CD8-positive, alpha-beta memory T cell (primary cell): ENCODE measurements at regions not wholly inside any gene's neighbourhood (a gene's known extent, or its start where the extent isn't known, plus 50 kb on each side); places are given as distances from the start of the nearest gene placed in this dataset.

Experiments used
- CTCF ChIA-PET: fragments of 350-600 bp; sonication (Branson Sonifier 250); formaldehyde crosslinking; loops from one replicate; lab custom pipeline; 2021; ENCODE audit warnings: antibody characterized with exemption; lab: Charles Lee
- POLR2A ChIA-PET: fragments of 350-600 bp; sonication (Branson Sonifier 250); formaldehyde crosslinking; loops from one replicate; lab custom pipeline; 2021; ENCODE audit warnings: antibody characterized with exemption; lab: Charles Lee
- DNase-seq, 5 donors: peaks; one replicate each; pipeline versions ENCODE4 v3.0.0 to v3.0.0-alpha.2; 2020 to 2022; ENCODE audit warnings: mixed read lengths in 1 of 5
- H3K27ac ChIP-seq: one replicate; pipeline ENCODE4 v1.7.0; 2013; ENCODE audit warnings: low read depth, mild to moderate bottlenecking, low read length, moderate library complexity
- H3K27me3 ChIP-seq: 2 replicates; pipeline ENCODE4 v1.7.0; 2013; ENCODE audit warnings: low read length, mild to moderate bottlenecking; ENCODE audit not compliant: insufficient read depth, poor library complexity, severe bottlenecking
- H3K36me3 ChIP-seq: 2 replicates; pipeline ENCODE4 v1.7.0; 2013; ENCODE audit warnings: mild to moderate bottlenecking, low read length, moderate library complexity; ENCODE audit not compliant: insufficient read depth
- H3K4me1 ChIP-seq: 2 replicates; pipeline ENCODE4 v1.7.0; 2013; ENCODE audit warnings: mild to moderate bottlenecking, low read length, moderate library complexity; ENCODE audit not compliant: insufficient read depth
- H3K4me3 ChIP-seq: 2 replicates; pipeline ENCODE4 v1.7.0; 2013; ENCODE audit warnings: mild to moderate bottlenecking, low read length
- H3K9me3 ChIP-seq: 2 replicates; pipeline ENCODE4 v1.7.0; 2013; ENCODE audit warnings: mild to moderate bottlenecking, low read length
- H3K27ac Mint-ChIP-seq, 8 donors: one replicate each; pipeline ENCODE4 v1.8.0; 2020 to 2021; ENCODE audit warnings: mixed read lengths in 8 of 8, mild to moderate bottlenecking in 6 of 8, inconsistent platforms in 3 of 8, moderate library complexity in 3 of 8
- H3K27me3 Mint-ChIP-seq, 2 donors: one replicate each; pipeline ENCODE4 v1.8.0; 2020 to 2021; ENCODE audit warnings: mixed read lengths in 2 of 2, mild to moderate bottlenecking in 1 of 2, moderate library complexity in 1 of 2
- H3K36me3 Mint-ChIP-seq, 3 donors: one replicate each; pipeline ENCODE4 v1.8.0; 2020 to 2021; ENCODE audit warnings: mixed read lengths in 3 of 3, inconsistent platforms in 1 of 3, mild to moderate bottlenecking in 1 of 3
- H3K4me1 Mint-ChIP-seq, 3 donors: one replicate each; pipeline ENCODE4 v1.8.0; 2020 to 2021; ENCODE audit warnings: mixed read lengths in 3 of 3, inconsistent platforms in 1 of 3, mild to moderate bottlenecking in 1 of 3
- H3K4me3 Mint-ChIP-seq, 7 donors: one replicate each; pipeline ENCODE4 v1.8.0; 2020 to 2021; ENCODE audit warnings: mixed read lengths in 7 of 7, mild to moderate bottlenecking in 6 of 7, moderate library complexity in 4 of 7, inconsistent platforms in 2 of 7
- H3K9me3 Mint-ChIP-seq, 5 donors: one replicate each; pipeline ENCODE4 v1.8.0; 2020 to 2022; ENCODE audit warnings: mixed read lengths in 5 of 5, mild to moderate bottlenecking in 3 of 5, moderate library complexity in 2 of 5, inconsistent platforms in 1 of 5

DNA sequence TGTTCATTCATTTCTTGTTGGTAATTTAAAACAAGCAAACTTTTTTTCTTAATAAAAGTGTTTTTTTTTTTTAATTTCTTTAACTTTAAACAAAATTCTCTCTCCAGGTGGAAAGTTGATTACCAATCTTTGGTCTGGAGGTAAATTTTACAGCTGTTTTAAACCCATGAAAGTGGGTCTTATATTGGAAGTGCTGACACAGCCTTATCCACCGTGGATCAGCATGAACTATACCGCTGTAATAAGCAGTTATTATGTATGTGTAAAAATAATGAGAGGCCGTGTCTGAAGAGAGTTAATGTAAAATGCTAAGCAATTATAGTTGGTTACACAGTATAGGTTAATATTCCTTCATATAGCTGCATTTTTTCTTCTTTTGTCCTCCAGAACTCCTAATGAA lies 378.1 kb upstream of the ATP5MC3 start:
- Mint-ChIP-seq H3K27me3 (peaks cover 1 to 19% of the 10 kb centered on the region in 2 donors), H3K36me3 (no peaks in the 10 kb centered on the region), H3K4me3 (no peak overlapping the region), H3K9me3 (peaks cover 0 to 3% (median 0%) of the 10 kb centered on the region in 5 donors), H3K4me1 (no peaks in the 10 kb centered on the region), H3K27ac (no peak overlapping the region)
- no peaks in the 10 kb centered on the region for H3K4me1 ChIP-seq
- no peaks in the 10 kb centered on the region for H3K36me3 ChIP-seq
- no peak for DNase-seq
- no peak overlapping the region for H3K4me3 ChIP-seq
- POLR2A ChIA-PET = no interaction called here
- CTCF ChIA-PET = no interaction called here
- H3K27me3 ChIP-seq = no peaks in the 10 kb centered on the region
- H3K9me3 ChIP-seq = no peaks in the 10 kb centered on the region
- H3K27ac ChIP-seq = no peak overlapping the region

DNA sequence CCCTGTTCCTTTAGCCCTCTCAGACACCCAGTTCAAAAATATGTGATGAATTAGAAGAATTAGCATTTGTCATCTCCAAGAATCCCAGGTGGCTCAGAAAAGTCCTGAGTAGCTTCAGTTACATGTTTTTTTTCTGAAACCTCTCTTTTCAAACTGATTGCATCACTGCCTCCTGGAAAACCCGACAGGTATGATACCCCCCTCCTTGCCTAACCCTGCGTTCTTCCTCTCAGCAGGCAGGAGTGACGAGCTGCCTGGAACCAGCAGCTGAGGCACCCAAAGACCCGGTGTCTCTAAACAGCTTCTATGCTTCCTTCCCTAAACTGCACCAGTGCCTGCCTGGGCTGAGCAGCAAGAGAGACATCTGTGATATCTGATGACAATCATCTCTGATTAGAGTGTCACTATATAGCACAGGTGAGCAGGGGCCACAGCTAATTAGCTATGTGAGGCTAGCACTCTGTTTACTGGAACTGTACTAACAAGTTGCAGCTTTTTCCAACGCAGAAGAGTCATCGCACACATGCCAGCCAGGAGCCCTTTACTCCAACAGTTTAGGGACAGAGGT lies 376.4 kb upstream of the ATP5MC3 start:
- Histone ChIP-seq H3K4me1 (no peaks in the 10 kb centered on the region), H3K27me3 (no peaks in the 10 kb centered on the region), H3K9me3 (no peaks in the 10 kb centered on the region), H3K36me3 (no peaks in the 10 kb centered on the region), H3K4me3 (no peak overlapping the region), H3K27ac (no peak overlapping the region)
- CTCF ChIA-PET = no interaction called here
- no peaks in the 10 kb centered on the region for H3K36me3 Mint-ChIP-seq
- no peak for DNase-seq
- no peak overlapping the region for H3K27ac Mint-ChIP-seq
- POLR2A ChIA-PET = no interaction called here
- no peak overlapping the region for H3K4me3 Mint-ChIP-seq
- H3K27me3 Mint-ChIP-seq = peaks cover 4 to 21% of the 10 kb centered on the region in 2 donors
- H3K4me1 Mint-ChIP-seq = no peaks in the 10 kb centered on the region
- H3K9me3 Mint-ChIP-seq = no peaks in the 10 kb centered on the region

GRCh38 chr2:175553910-175554309 lies 372.4 kb upstream of the ATP5MC3 start:
- H3K9me3 ChIP-seq = no peaks in the 10 kb centered on the region
- POLR2A ChIA-PET = no interaction called here

DNA sequence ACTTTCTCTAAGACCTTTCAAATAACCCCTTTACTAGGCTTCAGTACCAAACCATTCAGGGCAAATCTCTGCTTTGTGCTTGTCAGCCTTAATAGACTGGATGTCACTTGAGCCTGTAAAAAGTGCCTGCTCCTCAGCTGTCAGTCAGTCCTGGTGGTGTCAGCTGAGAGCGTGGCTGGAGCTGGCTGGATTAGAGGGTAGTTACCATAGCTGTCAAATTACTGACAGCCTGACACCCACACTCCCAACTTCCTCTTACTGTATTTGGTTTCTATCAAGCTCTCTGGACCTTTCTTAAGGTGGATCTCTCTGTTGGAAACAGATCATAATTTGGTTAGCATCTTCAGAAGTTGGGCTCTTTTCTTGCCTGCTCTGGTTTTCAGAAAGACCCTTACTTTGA lies 371.4 kb upstream of the ATP5MC3 start:
- H3K4me1 ChIP-seq = no peaks in the 10 kb centered on the region
- POLR2A ChIA-PET = no interaction called here
- no peak overlapping the region for H3K4me3 ChIP-seq
- Mint-ChIP-seq H3K9me3 (peaks cover 0 to 3% (median 0%) of the 10 kb centered on the region in 5 donors), H3K4me1 (no peaks in the 10 kb centered on the region), H3K27me3 (peaks cover 8 to 24% of the 10 kb centered on the region in 2 donors), H3K36me3 (no peaks in the 10 kb centered on the region), H3K27ac (no peak overlapping the region), H3K4me3 (no peak overlapping the region)
- CTCF ChIA-PET = no interaction called here
- no peak overlapping the region for H3K27ac ChIP-seq
- H3K36me3 ChIP-seq = no peaks in the 10 kb centered on the region
- H3K27me3 ChIP-seq = no peaks in the 10 kb centered on the region
- H3K9me3 ChIP-seq = no peaks in the 10 kb centered on the region
- DNase-seq = no peak

More at GRCh38 chr2:175553910-175554309, 372.4 kb upstream of the ATP5MC3 start:
- Histone ChIP-seq H3K27me3 (no peaks in the 10 kb centered on the region), H3K36me3 (no peaks in the 10 kb centered on the region), H3K4me1 (no peaks in the 10 kb centered on the region), H3K27ac (no peak overlapping the region), H3K4me3 (no peak overlapping the region)
- DNase-seq = no peak
- H3K27ac Mint-ChIP-seq = no peak overlapping the region
- CTCF ChIA-PET = no interaction called here
- H3K9me3 Mint-ChIP-seq = peaks cover 0 to 2% (median 0%) of the 10 kb centered on the region in 5 donors
- H3K4me3 Mint-ChIP-seq = no peak overlapping the region
- no peaks in the 10 kb centered on the region for H3K4me1 Mint-ChIP-seq
- no peaks in the 10 kb centered on the region for H3K36me3 Mint-ChIP-seq
- peaks cover 8 to 24% of the 10 kb centered on the region in 2 donors for H3K27me3 Mint-ChIP-seq

- Histone ChIP-seq H3K4me1 (no peaks in the 10 kb centered on the region), H3K36me3 (no peaks in the 10 kb centered on the region), H3K9me3 (no peaks in the 10 kb centered on the region), H3K27ac (no peak overlapping the region), H3K27me3 (no peaks in the 10 kb centered on the region), H3K4me3 (no peak overlapping the region)
- Mint-ChIP-seq H3K27me3 (peaks cover 0 to 6% of the 10 kb centered on the region in 2 donors), H3K4me1 (no peaks in the 10 kb centered on the region), H3K27ac (no peak overlapping the region), H3K36me3 (no peaks in the 10 kb centered on the region), H3K9me3 (peaks cover 6 to 25% (median 11%) of the 10 kb centered on the region in 5 donors), H3K4me3 (no peak overlapping the region)
- DNase-seq = no peak
- CTCF ChIA-PET = no interaction called here
- POLR2A ChIA-PET = no interaction called here
Measured at GRCh38 chr2:175540421-175540820, 358.9 kb upstream of the ATP5MC3 start.

DNA sequence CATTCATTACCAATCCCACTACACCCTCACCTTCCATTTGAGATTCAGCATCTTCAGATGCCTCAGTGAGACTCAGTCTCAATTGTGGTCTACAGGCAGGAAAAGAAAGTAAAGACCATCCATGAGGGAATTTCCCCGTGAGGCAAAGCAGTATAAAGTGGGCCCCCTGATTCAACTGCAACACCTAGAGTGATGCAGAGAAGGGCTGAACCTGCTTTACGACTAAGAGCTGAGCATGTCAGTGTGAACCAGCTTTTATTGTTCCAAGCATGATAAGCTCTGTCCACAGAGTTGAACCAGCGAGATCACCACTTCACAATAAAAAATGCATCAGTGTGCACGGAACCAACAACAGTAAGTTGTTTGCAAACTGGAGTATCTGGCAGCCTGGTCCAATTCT lies 357.6 kb upstream of the ATP5MC3 start:
- no peaks in the 10 kb centered on the region for H3K9me3 ChIP-seq
- POLR2A ChIA-PET = no interaction called here
- H3K36me3 ChIP-seq = no peaks in the 10 kb centered on the region
- no peaks in the 10 kb centered on the region for H3K4me1 ChIP-seq
- DNase-seq = no peak
- CTCF ChIA-PET = no interaction called here
- no peak overlapping the region for H3K27ac Mint-ChIP-seq
- H3K4me1 Mint-ChIP-seq = no peaks in the 10 kb centered on the region
- H3K27ac ChIP-seq = no peak overlapping the region
- no peaks in the 10 kb centered on the region for H3K36me3 Mint-ChIP-seq
- H3K4me3 ChIP-seq = no peak overlapping the region
- H3K27me3 ChIP-seq = no peaks in the 10 kb centered on the region
- no peak overlapping the region for H3K4me3 Mint-ChIP-seq
- H3K27me3 Mint-ChIP-seq = peaks cover 0 to 4% of the 10 kb centered on the region in 2 donors
- H3K9me3 Mint-ChIP-seq = peaks cover 3 to 21% (median 7%) of the 10 kb centered on the region in 5 donors

DNA sequence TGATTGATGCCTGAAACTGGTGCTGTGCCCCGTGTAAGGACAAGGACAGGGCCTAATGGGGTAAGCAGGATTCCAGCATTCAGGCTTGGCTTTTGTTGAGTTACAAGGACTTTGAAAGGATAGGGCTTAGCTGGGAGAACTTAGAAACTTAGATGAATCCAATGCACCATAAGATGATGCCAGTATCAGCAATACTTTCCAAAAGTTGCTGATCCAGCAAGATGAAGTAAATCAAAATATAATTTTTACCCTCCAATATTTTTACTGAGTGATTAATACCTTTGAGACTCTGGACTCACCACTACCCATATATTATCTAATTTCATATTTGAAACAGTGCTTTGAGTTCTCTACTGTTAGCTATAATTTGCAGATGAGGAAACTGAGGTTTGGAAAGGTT lies 354.5 kb upstream of the ATP5MC3 start:
- Histone ChIP-seq H3K9me3 (no peaks in the 10 kb centered on the region), H3K36me3 (no peaks in the 10 kb centered on the region), H3K4me1 (no peaks in the 10 kb centered on the region), H3K27ac (no peak overlapping the region), H3K4me3 (no peak overlapping the region), H3K27me3 (no peaks in the 10 kb centered on the region)
- no peak overlapping the region for H3K27ac Mint-ChIP-seq
- peaks cover 0 to 2% of the 10 kb centered on the region in 2 donors for H3K27me3 Mint-ChIP-seq
- CTCF ChIA-PET = no interaction called here
- no peaks in the 10 kb centered on the region for H3K36me3 Mint-ChIP-seq
- no peak for DNase-seq
- peaks cover 0 to 5% (median 4%) of the 10 kb centered on the region in 5 donors for H3K9me3 Mint-ChIP-seq
- POLR2A ChIA-PET = no interaction called here
- H3K4me1 Mint-ChIP-seq = no peaks in the 10 kb centered on the region
- no peak overlapping the region for H3K4me3 Mint-ChIP-seq

GRCh38 chr2:175535631-175536030 lies 354.1 kb upstream of the ATP5MC3 start:
- Histone ChIP-seq H3K9me3 (no peaks in the 10 kb centered on the region), H3K4me1 (no peaks in the 10 kb centered on the region), H3K4me3 (no peak overlapping the region), H3K36me3 (no peaks in the 10 kb centered on the region), H3K27me3 (no peaks in the 10 kb centered on the region), H3K27ac (no peak overlapping the region)
- POLR2A ChIA-PET = no interaction called here
- no peak overlapping the region for H3K27ac Mint-ChIP-seq
- CTCF ChIA-PET = no interaction called here
- peaks cover 0 to 2% of the 10 kb centered on the region in 2 donors for H3K27me3 Mint-ChIP-seq
- H3K9me3 Mint-ChIP-seq = peaks cover 0 to 5% (median 4%) of the 10 kb centered on the region in 5 donors
- no peak for DNase-seq
- H3K4me3 Mint-ChIP-seq = no peak overlapping the region
- no peaks in the 10 kb centered on the region for H3K36me3 Mint-ChIP-seq
- H3K4me1 Mint-ChIP-seq = no peaks in the 10 kb centered on the region
